H1 (cell line): ENCODE measurements at regions not wholly inside any gene's neighbourhood (a gene's known extent, or its start where the extent isn't known, plus 50 kb on each side); places are given as distances from the start of the nearest gene placed in this dataset.

Source experiments
- CTCF ChIA-PET: fragments of 300-600 bp; sonication (Branson Sonifier 250); formaldehyde crosslinking; loops from one replicate; lab custom pipeline; 2021; ENCODE audit not compliant: partially characterized antibody; lab: Charles Lee
- POLR2A ChIA-PET: fragments of 300-600 bp; sonication (Branson Sonifier 250); formaldehyde crosslinking; loops from one replicate; lab custom pipeline; 2021; ENCODE audit warnings: inconsistent platforms; ENCODE audit not compliant: partially characterized antibody; lab: Charles Lee
- DNase-seq, 2 experiments: peaks; one replicate each; pipeline versions ENCODE4 v3.0.0 to v3.0.0-alpha.2; 2010 to 2022; ENCODE audit warnings: low spot score in 2 of 2, low read depth in 1 of 2, mixed read lengths in 1 of 2
- FAIRE-seq: peaks from 2 replicates; lab custom pipeline; 2011; peaks lifted over from hg19 to GRCh38; lab: Jason Lieb, UNC
- H2AFZ ChIP-seq: 2 replicates; pipeline ENCODE4 v1.8.1; 2012; ENCODE audit warnings: low read length, inconsistent platforms
- H2AK5ac ChIP-seq: 2 replicates; pipeline ENCODE4 v1.6.1; 2013; ENCODE audit warnings: low read depth, low read length
- H2BK120ac ChIP-seq: replicated peaks from 2 replicates; pipeline ENCODE3; 2013; ENCODE audit warnings: low read depth, low read length, inconsistent platforms
- H2BK12ac ChIP-seq: 2 replicates; pipeline ENCODE4 v1.6.1; 2013; ENCODE audit warnings: low read depth, low read length
- H2BK15ac ChIP-seq: 2 replicates; pipeline ENCODE4 v1.6.1; 2013; ENCODE audit warnings: low read length
- H2BK20ac ChIP-seq: 2 replicates; pipeline ENCODE4 v1.6.1; 2013; ENCODE audit warnings: low read length
- H2BK5ac ChIP-seq: 2 replicates; pipeline ENCODE4 v1.6.1; 2013; ENCODE audit warnings: low read depth, low read length
- H3K14ac ChIP-seq: 2 replicates; pipeline ENCODE4 v1.6.1; 2013; ENCODE audit warnings: inconsistent platforms; ENCODE audit not compliant: insufficient read length
- H3K18ac ChIP-seq: 2 replicates; pipeline ENCODE4 v1.6.1; 2013; ENCODE audit warnings: low read length; ENCODE audit errors: extremely low read depth
- H3K23ac ChIP-seq: 2 replicates; pipeline ENCODE4 v1.6.1; 2013; ENCODE audit warnings: inconsistent platforms; ENCODE audit not compliant: insufficient read length
- H3K23me2 ChIP-seq: 2 replicates; pipeline ENCODE4 v1.6.1; 2013; ENCODE audit warnings: low read depth, low read length
- H3K27ac ChIP-seq: 2 replicates; pipeline ENCODE4 v1.6.1; 2011; ENCODE audit warnings: low read depth, low read length, inconsistent platforms
- H3K27me3 ChIP-seq, 4 experiments: replicated peaks in 1 of 4; 1 replicate in 1 of 4; 2 replicates in 3 of 4; pipeline versions ENCODE4 v1.6.1 to v1.8.1; 2011 to 2013; ENCODE audit warnings: low read length in 3 of 4, mild to moderate bottlenecking in 3 of 4, inconsistent platforms in 2 of 4, mixed read lengths in 2 of 4, moderate library complexity in 1 of 4; ENCODE audit not compliant: control insufficient read depth in 3 of 4, insufficient read depth in 3 of 4; ENCODE audit errors: extremely low read depth in 1 of 4
- H3K36me3 ChIP-seq, 4 experiments: 2 replicates each; pipeline versions ENCODE4 v1.6.1 to v1.8.1; 2011 to 2013; ENCODE audit warnings: mild to moderate bottlenecking in 4 of 4, low read length in 3 of 4, moderate library complexity in 2 of 4, control low read depth in 1 of 4, inconsistent platforms in 1 of 4; ENCODE audit not compliant: insufficient read depth in 4 of 4, control insufficient read depth in 2 of 4
- H3K4ac ChIP-seq: replicated peaks from 2 replicates; pipeline ENCODE3; 2013; ENCODE audit warnings: low read length, low read depth, mixed read lengths, inconsistent platforms; ENCODE audit not compliant: insufficient read length
- H3K4me1 ChIP-seq, 4 experiments: replicated peaks in 1 of 4; 1 replicate in 1 of 4; 2 replicates in 3 of 4; pipeline versions ENCODE4 v1.6.1 to v1.8.1; 2011 to 2013; ENCODE audit warnings: low read length in 3 of 4, inconsistent platforms in 2 of 4, mixed read lengths in 1 of 4; ENCODE audit not compliant: insufficient read depth in 4 of 4, control insufficient read depth in 3 of 4
- H3K4me2 ChIP-seq, 2 experiments: 2 replicates each; pipeline versions ENCODE4 v1.6.1 to v1.8.1; 2011 to 2013; ENCODE audit warnings: low read depth in 2 of 2, low read length in 2 of 2, control low read depth in 1 of 2, inconsistent platforms in 1 of 2, mild to moderate bottlenecking in 1 of 2; ENCODE audit not compliant: insufficient read depth in 1 of 2
- H3K4me3 ChIP-seq, 4 experiments: fragments of 200-600, 300-600 bp in 1 of 4; sonication (generic), shearing (Covaris generic), sonication (Bioruptor Twin) in 1 of 4; 2 replicates each; pipeline versions ENCODE4 v1.5.1 to v1.8.1; 2011 to 2016; ENCODE audit warnings: low read length in 4 of 4, low read depth in 3 of 4, control low read depth in 2 of 4, inconsistent platforms in 2 of 4, mild to moderate bottlenecking in 2 of 4, mixed read lengths in 1 of 4, moderate library complexity in 1 of 4; ENCODE audit not compliant: insufficient read depth in 2 of 4; ENCODE audit errors: extremely low read depth in 1 of 4
- H3K56ac ChIP-seq: replicated peaks from 2 replicates; pipeline ENCODE3; 2013; ENCODE audit warnings: low read depth, mild to moderate bottlenecking, mixed read lengths, low read length, inconsistent platforms; ENCODE audit not compliant: insufficient read length
- H3K79me1 ChIP-seq: 2 replicates; pipeline ENCODE4 v1.6.1; 2013; ENCODE audit warnings: low read depth, low read length, control low read depth
- H3K79me2 ChIP-seq, 2 experiments: 2 replicates each; pipeline versions ENCODE4 v1.6.1 to v1.8.1; 2012 to 2013; ENCODE audit warnings: low read length in 2 of 2, mild to moderate bottlenecking in 2 of 2, inconsistent platforms in 1 of 2; ENCODE audit not compliant: insufficient read depth in 2 of 2, control insufficient read depth in 1 of 2
- H3K9ac ChIP-seq, 4 experiments: replicated peaks in 1 of 4; 1 replicate in 1 of 4; 2 replicates in 3 of 4; pipeline versions ENCODE4 v1.6.1 to v1.8.1; 2011 to 2013; ENCODE audit warnings: low read depth in 3 of 4, low read length in 3 of 4, control low read depth in 2 of 4, mild to moderate bottlenecking in 2 of 4, moderate library complexity in 2 of 4, inconsistent platforms in 1 of 4; ENCODE audit errors: extremely low read depth in 1 of 4
- H3K9me3 ChIP-seq, 2 experiments: 2 replicates each; pipeline versions ENCODE4 v1.6.1 to v1.8.1; 2012 to 2013; ENCODE audit warnings: mild to moderate bottlenecking in 2 of 2, moderate library complexity in 2 of 2, control low read depth in 1 of 2, inconsistent platforms in 1 of 2, low read depth in 1 of 2, low read length in 1 of 2, mixed read lengths in 1 of 2; ENCODE audit not compliant: insufficient read depth in 2 of 2
- H4K20me1 ChIP-seq, 2 experiments: replicated peaks in 1 of 2; 2 replicates each; pipeline versions ENCODE3 to v1.8.1; 2011 to 2013; ENCODE audit warnings: inconsistent platforms in 2 of 2, low read length in 2 of 2, mild to moderate bottlenecking in 1 of 2; ENCODE audit not compliant: insufficient read depth in 2 of 2, control insufficient read depth in 1 of 2
- H4K5ac ChIP-seq: 2 replicates; pipeline ENCODE4 v1.6.1; 2013; ENCODE audit warnings: low read length, low read depth, mixed read lengths, inconsistent platforms; ENCODE audit not compliant: insufficient read length
- H4K8ac ChIP-seq: 2 replicates; pipeline ENCODE4 v1.8.0; 2013; ENCODE audit warnings: mild to moderate bottlenecking, moderate library complexity, low read length, inconsistent platforms; ENCODE audit not compliant: insufficient read depth; ENCODE audit errors: extremely low read depth
- H4K91ac ChIP-seq: replicated peaks from 2 replicates; pipeline ENCODE3; 2013; ENCODE audit warnings: low read length, mixed read lengths, inconsistent platforms; ENCODE audit not compliant: insufficient read length
- NANOG ChIP-seq: IDR thresholded peaks from 2 replicates; pipeline ENCODE4 v1.6.1; 2011; ENCODE audit warnings: low read length, low read depth, mild to moderate bottlenecking, inconsistent platforms; ENCODE audit not compliant: insufficient read depth, poor library complexity, severe bottlenecking
- TAF7 ChIP-seq: optimal IDR thresholded peaks from 2 replicates; pipeline ENCODE3; 2011; ENCODE audit warnings: low read depth, mild to moderate bottlenecking, inconsistent platforms, low read length, moderate library complexity, borderline replicate concordance
- ZNF274 ChIP-seq: IDR thresholded peaks from 2 replicates; pipeline ENCODE4 v1.7.0; 2012; ENCODE audit warnings: low read length, borderline replicate concordance; ENCODE audit errors: extremely low read depth
- WGBS, 2 experiments: shearing (Covaris generic) in 1 of 2; methylation state at CpG; one replicate each; pipeline versions ENCODE4 v1.1.6 to v1.1.7; 2013 to 2015; ENCODE audit warnings: low lambda C conversion rate in 2 of 2, mixed read lengths in 2 of 2, inconsistent platforms in 1 of 2, low coverage in 1 of 2, missing lambda C conversion rate in 1 of 2; ENCODE audit not compliant: insufficient replicate concordance in 2 of 2, insufficient coverage in 1 of 2, insufficient read length in 1 of 2; ENCODE audit errors: extremely low coverage in 1 of 2, missing lambda C conversion rate in 1 of 2; 5-methylcytosine and 5-hydroxymethylcytosine counted together

DNA sequence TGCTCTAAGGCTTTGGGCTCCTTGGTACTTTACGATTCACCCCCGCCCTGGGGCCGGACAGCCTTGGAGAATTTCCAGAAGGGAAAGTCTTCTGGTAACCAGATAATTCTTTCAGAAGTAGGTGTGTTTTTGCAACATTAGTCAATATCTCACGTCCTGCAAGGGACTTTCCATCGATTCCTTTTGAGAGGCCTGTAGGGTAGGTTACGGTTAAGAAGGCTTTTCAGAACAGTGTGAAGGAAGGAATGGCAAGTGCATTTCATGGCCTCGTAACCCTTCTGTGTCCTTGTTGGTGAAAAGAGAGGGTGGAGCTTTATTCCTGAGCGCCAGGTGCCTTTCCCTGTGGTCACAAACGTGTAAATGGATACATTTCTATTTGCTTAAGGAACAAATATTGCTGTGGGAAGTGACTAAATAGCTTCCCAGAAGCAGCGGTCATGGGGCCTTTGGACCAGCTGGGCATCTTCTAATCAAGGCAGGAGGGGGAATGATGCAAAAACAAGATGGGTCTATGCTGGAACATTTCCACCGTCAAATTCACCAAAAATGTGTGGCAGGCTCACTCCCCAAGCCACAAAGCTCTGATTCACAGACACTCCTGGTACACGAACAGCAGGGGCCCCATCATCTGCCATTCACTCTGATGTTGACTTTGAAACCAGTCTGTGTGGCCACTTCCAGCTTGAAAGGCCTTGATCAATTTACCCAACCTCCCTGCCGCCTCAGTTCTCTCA is 99.2 kb downstream of the ANKRD10 start:
- Histone ChIP-seq H3K4me2 (no peak overlapping the region), H2BK20ac (no peak overlapping the region), H3K56ac (no peak overlapping the region), H2BK12ac (no peak overlapping the region), H4K8ac (no peak overlapping the region), H4K20me1 (no peaks in the 10 kb centered on the region), H4K5ac (no peak overlapping the region)
- no peak for TF ChIP-seq ZNF274
- TF ChIP-seq NANOG = peak; percentile 55
- no peak for TF ChIP-seq TAF7
- TF ChIP-seq, all 59 proteins: peak for 1
- Histone ChIP-seq H3K27me3 (peaks cover 0 to 19% (median 13%) of the 10 kb centered on the region in 4 experiments; a peak in 6 of 7 replicates), H3K14ac (no peak overlapping the region), H2AFZ (no peak overlapping the region), H3K23ac (no peak overlapping the region), H3K4me3 (no peak overlapping the region), H3K36me3 (no peaks in the 10 kb centered on the region), H4K91ac (no peak overlapping the region), H3K27ac (no peak overlapping the region), H2BK15ac (0 out of 2 replicates have a peak overlapping the region, but pooled peaks have one; percentile 6), H3K9ac (no peak overlapping the region), H2BK120ac (no peak overlapping the region), H3K4me1 (peaks cover 5 to 20% (median 10%) of the 10 kb centered on the region in 4 experiments), H2BK5ac (no peak overlapping the region), H3K9me3 (peaks cover 0 to 7% of the 10 kb centered on the region in 2 experiments; a peak in 1 of 4 replicates), H3K79me1 (no peaks in the 10 kb centered on the region), H2AK5ac (no peak overlapping the region), H3K4ac (no peak overlapping the region), H3K18ac (no peak overlapping the region), H3K79me2 (no peaks in the 10 kb centered on the region), H3K23me2 (no peaks in the 10 kb centered on the region)
- FAIRE-seq (no peak), DNase-seq (peak in 1 of 2 experiments; percentile 41)
- ChIA-PET CTCF (interaction anchor here (0.6 to 5.7 kb wide), 11 partner anchors 8 to 588 kb away, joined by 3 to 27 read pairs (median 3); no protein-coding TSS in a partner anchor), POLR2A (interaction anchor here (0.9 to 1.3 kb wide), 2 partner anchors 99 to 100 kb away, joined by 3 read pairs; no protein-coding TSS in a partner anchor)
- 87% methylated on average over 13 of the region's 13 CpGs; no CpG with 5 or more reads in 1 of the 2 experiments for WGBS, 2 experiments
